Stromal cell of bone marrow (primary cell): ENCODE measurements at regions not wholly inside any gene's neighbourhood (a gene's known extent, or its start where the extent isn't known, plus 50 kb on each side); places are given as distances from the start of the nearest gene placed in this dataset.

Source experiments
- DNase-seq: peaks from one replicate; pipeline ENCODE4 v3.0.0-alpha.2; 2012; ENCODE audit warnings: low read depth

- no peak for DNase-seq
Observed at GRCh38 chr7:19851504-19851903, 78.1 kb upstream of the TMEM196 start.

DNA sequence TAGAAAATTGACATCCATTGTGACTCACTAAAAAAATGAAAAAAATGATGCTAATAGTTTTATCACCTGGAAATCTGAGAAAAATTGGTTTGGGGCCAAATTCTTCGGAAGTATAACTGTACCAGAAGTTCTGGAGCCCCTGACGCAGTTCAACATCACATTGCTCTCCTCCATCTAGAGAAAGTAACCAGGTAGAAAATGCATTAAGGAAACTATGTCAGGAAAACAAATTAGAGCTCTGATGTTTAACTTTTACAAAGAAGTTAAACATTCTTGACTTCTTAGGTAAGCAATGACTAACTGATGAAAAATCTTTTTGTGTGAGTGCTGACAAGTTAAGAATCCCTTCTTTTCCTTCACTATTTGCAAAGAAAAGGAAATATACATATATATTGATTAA is 61.1 kb upstream of the TMEM196 start:
- DNase-seq, result no peak

DNA sequence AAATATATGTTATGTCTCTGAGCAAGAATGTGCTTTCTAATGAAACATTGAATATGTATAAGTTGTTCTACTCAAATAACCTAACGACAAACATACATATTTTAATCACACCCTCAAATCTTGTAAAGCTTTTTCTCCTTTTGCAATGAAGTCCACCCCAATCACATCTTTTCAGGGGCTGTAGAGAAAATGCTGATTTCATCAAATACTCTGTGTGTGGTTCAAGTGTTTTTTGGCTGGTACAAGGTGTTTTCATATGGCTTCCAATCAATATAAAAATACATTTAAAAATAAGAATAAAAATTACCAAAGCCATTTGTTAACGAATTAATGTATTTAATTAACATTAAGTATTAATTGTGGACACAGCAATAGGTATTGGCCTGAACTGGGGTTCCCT is 57.2 kb upstream of the TMEM196 start:
- no peak for DNase-seq
